HCT116 (cell line): ENCODE measurements at regions not wholly inside any gene's neighbourhood (a gene's known extent, or its start where the extent isn't known, plus 50 kb on each side); places are given as distances from the start of the nearest gene placed in this dataset.

Experiments used
- ATAC-seq: fragments of 200-7000 bp; cut with Tn5 transposase; 2 replicates; pipeline ENCODE4 v1.9.1; 2020; ENCODE audit warnings: mild to moderate bottlenecking, moderate library complexity
- BruUV-seq: library from RNA; stranded (reverse); fragments of 400-500 nt; replicated peaks from 2 replicates; lab custom pipeline; 2021; lab: Mats Ljungman, UMichigan
- CTCF ChIA-PET: fragments of 300-600 bp; sonication (Branson Sonifier 250); formaldehyde crosslinking; loops from one replicate; lab custom pipeline; 2021; ENCODE audit warnings: antibody characterized with exemption; lab: Charles Lee
- POLR2A ChIA-PET: fragments of 300-600, 350-600 bp; sonication (Branson Sonifier 250); formaldehyde crosslinking; loops from one replicate; lab custom pipeline; 2021; ENCODE audit warnings: antibody characterized with exemption; lab: Charles Lee
- RAD21 ChIA-PET, 2 experiments: fragments of 300-600 bp; sonication (Branson Sonifier 250); formaldehyde crosslinking; loops; one replicate each; lab custom pipeline; 2023; ENCODE audit warnings: low total read pairs in 2 of 2; ENCODE audit not compliant: uncharacterized antibody in 2 of 2, unreplicated experiment in 2 of 2, low non-redundant PET in 1 of 2; lab: Charles Lee
- DNase-seq: peaks from one replicate; pipeline ENCODE4 v3.0.0-alpha.2; 2010; ENCODE audit warnings: low read depth, low spot score
- H2AFZ ChIP-seq: fragments of 200-600 bp; shearing (Covaris generic), sonication (generic); 2 replicates; pipeline ENCODE4 v1.6.1; 2017; ENCODE audit warnings: low read depth, mixed run types, mixed read lengths, antibody characterized with exemption, low read length; ENCODE audit not compliant: poor library complexity, severe bottlenecking
- H3K27ac ChIP-seq: 2 replicates; pipeline ENCODE4 v1.5.1; 2012; ENCODE audit warnings: low read depth, low read length
- H3K27me3 ChIP-seq: fragments of 200-600 bp; sonication (generic); 2 replicates; pipeline ENCODE4 v1.6.1; 2016; ENCODE audit warnings: mixed run types, low read length, mixed read lengths; ENCODE audit not compliant: insufficient read depth
- H3K36me3 ChIP-seq, 2 experiments: fragments of 200-500 bp in 1 of 2; fragments of 200-600 bp in 1 of 2; sonication (Bioruptor generic) in 1 of 2; sonication (generic) in 1 of 2; 2 replicates each; pipeline versions ENCODE4 v1.5.1 to v1.6.1; 2014 to 2016; ENCODE audit warnings: low read length in 2 of 2, inconsistent platforms in 1 of 2, mixed read lengths in 1 of 2, mixed run types in 1 of 2; ENCODE audit not compliant: insufficient read depth in 2 of 2, control insufficient read depth in 1 of 2
- H3K4me1 ChIP-seq, 2 experiments: fragments of 200-600 bp in 1 of 2; sonication (generic) in 1 of 2; 2 replicates each; pipeline versions ENCODE4 v1.5.1 to v1.6.1; 2012 to 2017; ENCODE audit warnings: low read length in 2 of 2, inconsistent platforms in 1 of 2, mild to moderate bottlenecking in 1 of 2, mixed read lengths in 1 of 2, mixed run types in 1 of 2, moderate library complexity in 1 of 2; ENCODE audit not compliant: insufficient read depth in 2 of 2, control insufficient read depth in 1 of 2
- H3K4me2 ChIP-seq: fragments of 200-600 bp; sonication (generic); 2 replicates; pipeline ENCODE4 v1.6.1; 2017; ENCODE audit warnings: mixed run types, low read length, mixed read lengths
- H3K4me3 ChIP-seq, 2 experiments: fragments of 200-600 bp in 1 of 2; sonication (generic) in 1 of 2; replicated peaks in 1 of 2; 2 replicates each; pipeline ENCODE4 v1.5.1; 2011 to 2016; ENCODE audit warnings: low read length in 2 of 2, control low read depth in 1 of 2, low read depth in 1 of 2, mild to moderate bottlenecking in 1 of 2, mixed read lengths in 1 of 2, mixed run types in 1 of 2
- H3K79me2 ChIP-seq: fragments of 200-600 bp; sonication (generic); 2 replicates; pipeline ENCODE4 v1.6.1; 2017; ENCODE audit warnings: mild to moderate bottlenecking, mixed run types, low read length, moderate library complexity, mixed read lengths; ENCODE audit not compliant: insufficient read depth
- H3K9ac ChIP-seq: fragments of 200-600 bp; sonication (generic); 2 replicates; pipeline ENCODE4 v1.6.1; 2016; ENCODE audit warnings: low read length, mixed read lengths
- H3K9me2 ChIP-seq: fragments of 200-600 bp; sonication (generic), shearing (Covaris generic); 2 replicates; pipeline ENCODE4 v1.6.1; 2017; ENCODE audit warnings: mixed run types, mild to moderate bottlenecking, moderate library complexity; ENCODE audit not compliant: insufficient read depth
- H3K9me3 ChIP-seq, 2 experiments: fragments of 200-500 bp in 1 of 2; fragments of 200-600 bp in 1 of 2; sonication (Bioruptor generic) in 1 of 2; sonication (generic) in 1 of 2; 2 replicates each; pipeline ENCODE4 v1.6.1; 2014 to 2017; ENCODE audit warnings: low read length in 2 of 2, mixed read lengths in 2 of 2, inconsistent platforms in 1 of 2, low read depth in 1 of 2, mild to moderate bottlenecking in 1 of 2, mixed run types in 1 of 2, moderate library complexity in 1 of 2; ENCODE audit not compliant: control insufficient read depth in 1 of 2, insufficient read depth in 1 of 2
- H4K20me1 ChIP-seq: fragments of 200-600 bp; sonication (generic), shearing (Covaris generic); 2 replicates; pipeline ENCODE4 v1.6.1; 2017; ENCODE audit warnings: mixed run types, mild to moderate bottlenecking, moderate library complexity; ENCODE audit not compliant: insufficient read depth
- ATF3 ChIP-seq: IDR thresholded peaks from 2 replicates; pipeline ENCODE4 v1.6.1; 2012
- CEBPB ChIP-seq: IDR thresholded peaks from 2 replicates; pipeline ENCODE4 v1.6.1; 2012; ENCODE audit warnings: low read depth
- CTCF ChIP-seq, 3 experiments: fragments of 200-600 bp in 1 of 3; sonication (generic) in 1 of 3; IDR thresholded peaks in 2 of 3; conservative IDR thresholded peaks in 1 of 3; 2 replicates each; pipeline ENCODE4 v1.5.1; 2012 to 2017; ENCODE audit warnings: low read depth in 2 of 3, low read length in 2 of 3, antibody characterized with exemption in 1 of 3, borderline replicate concordance in 1 of 3, control low read depth in 1 of 3, mild to moderate bottlenecking in 1 of 3, mixed read lengths in 1 of 3, mixed run types in 1 of 3, moderate library complexity in 1 of 3; ENCODE audit not compliant: insufficient read depth in 1 of 3
- ELF1 ChIP-seq: IDR thresholded peaks from 2 replicates; pipeline ENCODE4 v1.6.1; 2012; ENCODE audit warnings: low read depth, borderline replicate concordance
- EZH2 ChIP-seq: fragments of 200-600 bp; sonication (generic); IDR thresholded peaks from 2 replicates; pipeline ENCODE4 v1.6.1; 2017; ENCODE audit warnings: antibody characterized with exemption, mixed run types
- FOSL1 ChIP-seq: IDR thresholded peaks from 2 replicates; pipeline ENCODE4 v1.6.1; 2012; ENCODE audit warnings: low read depth
- JUND ChIP-seq: IDR thresholded peaks from 2 replicates; pipeline ENCODE4 v1.6.1; 2012
- MAX ChIP-seq: IDR thresholded peaks from 2 replicates; pipeline ENCODE4 v1.6.1; 2012
- POLR2A ChIP-seq: IDR thresholded peaks from 2 replicates; pipeline ENCODE4 v1.7.0; 2011; ENCODE audit warnings: borderline replicate concordance; ENCODE audit not compliant: insufficient read depth, insufficient read length; ENCODE audit errors: extremely low read depth
- POLR2AphosphoS5 ChIP-seq: IDR thresholded peaks from 2 replicates; pipeline ENCODE4 v1.6.1; 2011; ENCODE audit warnings: mild to moderate bottlenecking, low read depth, low read length, moderate library complexity
- RAD21 ChIP-seq: IDR thresholded peaks from 2 replicates; pipeline ENCODE4 v1.6.1; 2012; ENCODE audit warnings: low read depth, mild to moderate bottlenecking
- SP1 ChIP-seq: IDR thresholded peaks from 2 replicates; pipeline ENCODE4 v1.6.1; 2012; ENCODE audit warnings: low read depth
- SRF ChIP-seq: IDR thresholded peaks from 2 replicates; pipeline ENCODE4 v1.6.1; 2012; ENCODE audit warnings: low read depth
- TCF7L2 ChIP-seq: IDR thresholded peaks from 2 replicates; pipeline ENCODE4 v1.7.0; 2011; ENCODE audit warnings: borderline replicate concordance, inconsistent platforms; ENCODE audit not compliant: insufficient read depth, insufficient read length; ENCODE audit errors: extremely low read depth
- ZBTB33 ChIP-seq: IDR thresholded peaks from 2 replicates; pipeline ENCODE4 v1.6.1; 2011; ENCODE audit warnings: mild to moderate bottlenecking, low read length, moderate library complexity; ENCODE audit not compliant: insufficient replicate concordance; ENCODE audit errors: extremely low read depth
- ZFX ChIP-seq: fragments of 450-650 bp; IDR thresholded peaks from 2 replicates; pipeline ENCODE4 v1.6.1; 2017
- intact Hi-C: fragments of 100-400 bp; cut with micrococcal nuclease; formaldehyde crosslinking; loops from 2 replicates; pipeline ENCODE4 v1.10.0; 2022

GRCh38 chrX:5656544-5656943, 572.1 kb downstream of the NLGN4X start:
- no peak overlapping the region for H3K9ac ChIP-seq
- ATAC-seq, result no peak
- H3K4me1 ChIP-seq, result no peaks in the 10 kb centered on the region
- H3K9me2 ChIP-seq, result no peaks in the 10 kb centered on the region
- no peak overlapping the region for H3K4me3 ChIP-seq
- no peaks in the 10 kb centered on the region for H3K79me2 ChIP-seq
- ChIA-PET POLR2A (no interaction called here), CTCF (no interaction called here), RAD21 (no interaction called here)
- intact Hi-C loops, result no loop called here
- no peak for DNase-seq
- TF ChIP-seq POLR2AphosphoS5 (no peak), JUND (no peak), MAX (no peak), ZBTB33 (no peak), CTCF (IDR thresholded peaks at IDR 0.05 in 2 of 3, conservative IDR thresholded peaks at IDR 0.05 in 1 of 3; ENCODE audit: borderline replicate concordance in 1 of 3, insufficient read depth in 1 of 3, low read depth in 2 of 3, low read length in 2 of 3) (no peak), ZFX (no peak), ATF3 (no peak), SRF (no peak), EZH2 (no peak), ELF1 (no peak), TCF7L2 (no peak), SP1 (no peak), FOSL1 (no peak), POLR2A (no peak), RAD21 (no peak), CEBPB (no peak)
- H3K9me3 ChIP-seq, result no peaks in the 10 kb centered on the region
- H4K20me1 ChIP-seq, result no peaks in the 10 kb centered on the region
- H3K27me3 ChIP-seq, result no peaks in the 10 kb centered on the region
- BruUV-seq, result no TSS peak
- H3K4me2 ChIP-seq, result no peak overlapping the region
- no peaks in the 10 kb centered on the region for H3K36me3 ChIP-seq
- H3K27ac ChIP-seq, result no peak overlapping the region
- no peak overlapping the region for H2AFZ ChIP-seq
